ENCODE measurements at regions not wholly inside any gene's neighbourhood (a gene's known extent, or its start where the extent isn't known, plus 50 kb on each side); places are given as distances from the start of the nearest gene placed in this dataset.

DNA sequence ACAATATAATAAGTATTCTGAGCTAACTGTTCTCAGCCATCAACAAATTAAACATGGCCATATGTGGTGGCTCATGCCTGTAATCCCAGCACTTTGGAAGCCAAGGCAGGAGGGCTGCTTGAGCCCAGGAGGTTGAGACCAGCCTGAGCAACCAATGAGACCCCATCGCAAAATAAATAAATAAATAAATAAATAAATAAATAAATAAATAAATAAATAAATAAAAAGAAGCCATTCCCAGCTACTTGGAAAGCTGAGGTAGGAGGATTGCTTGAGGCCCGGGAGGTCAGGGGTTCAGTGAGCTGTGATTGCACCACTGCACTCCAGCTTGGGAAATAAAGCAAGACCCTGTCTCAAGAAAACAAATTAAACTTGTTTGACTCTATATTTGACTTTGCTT, 1256.4 kb downstream of the EFNA5 start:
- no peak for TF ChIP-seq ARNTL (CRISPR knock-in tag; IDR thresholded peaks at IDR 0.05; ENCODE audit: borderline replicate concordance, low read depth)
- no peak for TF ChIP-seq ZNF70 (CRISPR knock-in tag; IDR thresholded peaks at IDR 0.05)
